B cell (primary cell): ENCODE measurements at regions not wholly inside any gene's neighbourhood (a gene's known extent, or its start where the extent isn't known, plus 50 kb on each side); places are given as distances from the start of the nearest gene placed in this dataset.
"Not testable (repeated sequence)": the region's sequence is repeated elsewhere in the genome, so short reads cannot be mapped to it uniquely, and the experiment has no call there.

Source experiments
- EZH2 ChIP-seq: IDR thresholded peaks from 2 replicates; pipeline ENCODE4 v1.6.1; 2012; ENCODE audit warnings: borderline replicate concordance, low read depth, mild to moderate bottlenecking, moderate library complexity, low read length; ENCODE audit not compliant: insufficient read depth, poor library complexity, severe bottlenecking
- TF ChIP-seq, protein P1 (sequence below): fragments of 200-600 bp; IDR thresholded peaks from one replicate; pipeline ENCODE4 v1.8.0; 2022; ENCODE audit warnings: antibody characterized with exemption, mild to moderate bottlenecking

DNA sequence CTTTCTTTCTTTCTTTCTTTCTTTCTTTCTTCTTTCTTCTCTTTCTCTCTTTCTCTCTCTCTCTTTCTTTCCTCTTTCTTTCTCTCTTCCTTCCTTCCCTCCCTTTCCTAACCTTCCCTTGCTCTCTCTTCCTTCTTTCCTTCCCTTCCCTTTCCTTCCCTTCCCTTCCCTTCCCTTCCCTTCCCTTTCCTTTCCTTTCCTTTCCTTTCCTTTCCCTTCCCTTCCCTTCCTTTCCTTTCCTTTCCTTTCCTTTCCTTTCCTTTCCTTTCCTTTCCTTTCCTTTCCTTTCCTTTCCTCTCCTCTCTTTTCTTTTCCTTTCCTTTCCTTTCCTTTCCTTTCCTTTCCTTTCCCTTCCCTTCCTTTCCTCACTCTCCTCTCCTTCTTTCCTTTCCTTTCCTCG lies 5294.1 kb upstream of the TPTE start:
- TF ChIP-seq, protein P1, sequence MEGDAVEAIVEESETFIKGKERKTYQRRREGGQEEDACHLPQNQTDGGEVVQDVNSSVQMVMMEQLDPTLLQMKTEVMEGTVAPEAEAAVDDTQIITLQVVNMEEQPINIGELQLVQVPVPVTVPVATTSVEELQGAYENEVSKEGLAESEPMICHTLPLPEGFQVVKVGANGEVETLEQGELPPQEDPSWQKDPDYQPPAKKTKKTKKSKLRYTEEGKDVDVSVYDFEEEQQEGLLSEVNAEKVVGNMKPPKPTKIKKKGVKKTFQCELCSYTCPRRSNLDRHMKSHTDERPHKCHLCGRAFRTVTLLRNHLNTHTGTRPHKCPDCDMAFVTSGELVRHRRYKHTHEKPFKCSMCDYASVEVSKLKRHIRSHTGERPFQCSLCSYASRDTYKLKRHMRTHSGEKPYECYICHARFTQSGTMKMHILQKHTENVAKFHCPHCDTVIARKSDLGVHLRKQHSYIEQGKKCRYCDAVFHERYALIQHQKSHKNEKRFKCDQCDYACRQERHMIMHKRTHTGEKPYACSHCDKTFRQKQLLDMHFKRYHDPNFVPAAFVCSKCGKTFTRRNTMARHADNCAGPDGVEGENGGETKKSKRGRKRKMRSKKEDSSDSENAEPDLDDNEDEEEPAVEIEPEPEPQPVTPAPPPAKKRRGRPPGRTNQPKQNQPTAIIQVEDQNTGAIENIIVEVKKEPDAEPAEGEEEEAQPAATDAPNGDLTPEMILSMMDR, result peak; percentile 14
- TF ChIP-seq EZH2, result not testable (repeated sequence)
